GM12878 (cell line): ENCODE measurements at regions not wholly inside any gene's neighbourhood (a gene's known extent, or its start where the extent isn't known, plus 50 kb on each side); places are given as distances from the start of the nearest gene placed in this dataset.

Experiments
- ATAC-seq: fragments of 200-7000 bp; cut with Tn5 transposase; 3 replicates; pipeline ENCODE4 v1.9.1; 2020; ENCODE audit warnings: mild to moderate bottlenecking, moderate library complexity
- BruUV-seq: library from RNA; stranded (reverse); fragments of 400-500 nt; replicated peaks from 2 replicates; lab custom pipeline; 2021; lab: Mats Ljungman, UMichigan
- CTCF ChIA-PET: fragments of 300-600 bp; sonication (Branson Sonifier 250); formaldehyde crosslinking; extraction: SDS; loops from one replicate; lab custom pipeline; 2021; ENCODE audit warnings: inconsistent platforms; lab: Yijun Ruan, JAX
- POLR2A ChIA-PET: fragments of 350-600 bp; formaldehyde crosslinking; extraction: SDS; loops from one replicate; lab custom pipeline; 2021; ENCODE audit warnings: inconsistent platforms; lab: Charles Lee
- RAD21 ChIA-PET: fragments of 300-600 bp; sonication (Branson Sonifier 250); formaldehyde crosslinking; loops from one replicate; lab custom pipeline; 2023; ENCODE audit warnings: antibody characterized with exemption; ENCODE audit not compliant: unreplicated experiment; lab: Charles Lee
- SMC1A ChIA-PET: fragments of 300-600 bp; sonication (Branson Sonifier 250); formaldehyde crosslinking; loops from one replicate; lab custom pipeline; 2023; ENCODE audit not compliant: unreplicated experiment, uncharacterized antibody; lab: Charles Lee
- DNase-seq: peaks from one replicate; pipeline ENCODE4 v3.0.0-alpha.2; 2011; ENCODE audit warnings: low read depth, low spot score
- FAIRE-seq: peaks from 3 replicates; lab custom pipeline; 2011; peaks lifted over from hg19 to GRCh38; lab: Jason Lieb, UNC
- H2AFZ ChIP-seq: 2 replicates; pipeline ENCODE4 v1.6.0; 2011; ENCODE audit warnings: low read depth, low read length, control low read depth; ENCODE audit not compliant: control insufficient read depth
- H3K27ac ChIP-seq: 2 replicates; pipeline ENCODE4 v1.5.1; 2011; ENCODE audit warnings: control low read depth; ENCODE audit not compliant: control insufficient read depth, insufficient read depth
- H3K27me3 ChIP-seq, 2 experiments: replicated peaks in 1 of 2; 2 replicates each; pipeline versions ENCODE4 v1.6.0 to v1.6.1; 2011; ENCODE audit warnings: low read length in 1 of 2; ENCODE audit not compliant: control insufficient read depth in 2 of 2, insufficient read depth in 2 of 2
- H3K36me3 ChIP-seq, 2 experiments: 2 replicates each; pipeline ENCODE4 v1.5.1; 2011; ENCODE audit warnings: low read length in 1 of 2; ENCODE audit not compliant: control insufficient read depth in 2 of 2, insufficient read depth in 2 of 2
- H3K4me1 ChIP-seq: 2 replicates; pipeline ENCODE4 v1.6.1; 2011; ENCODE audit warnings: mild to moderate bottlenecking, low read length, moderate library complexity, mixed read lengths; ENCODE audit not compliant: control insufficient read depth, insufficient read depth
- H3K4me2 ChIP-seq: 2 replicates; pipeline ENCODE4 v1.6.0; 2011; ENCODE audit warnings: control low read depth; ENCODE audit not compliant: control insufficient read depth, insufficient read depth
- H3K4me3 ChIP-seq: fragments of 200-600 bp; sonication (generic); 2 replicates; pipeline ENCODE4 v1.5.1; 2016
- H3K79me2 ChIP-seq: 2 replicates; pipeline ENCODE4 v1.6.0; 2011; ENCODE audit warnings: low read length; ENCODE audit not compliant: control insufficient read depth, insufficient read depth
- H3K9ac ChIP-seq: 2 replicates; pipeline ENCODE4 v1.8.0; 2011; ENCODE audit warnings: low read length, control low read depth, mixed read lengths; ENCODE audit not compliant: control insufficient read depth, insufficient read depth
- H3K9me3 ChIP-seq: replicated peaks from 3 replicates; pipeline ENCODE4 v1.5.1; 2011; ENCODE audit warnings: mild to moderate bottlenecking, low read length; ENCODE audit not compliant: control insufficient read depth, insufficient read depth
- H4K20me1 ChIP-seq: 2 replicates; pipeline ENCODE4 v1.6.0; 2011; ENCODE audit not compliant: control insufficient read depth, insufficient read depth
- CBFB ChIP-seq: IDR thresholded peaks from 2 replicates; pipeline ENCODE4 v1.6.1; 2016; ENCODE audit warnings: antibody characterized with exemption, low read depth
- CEBPB ChIP-seq, 2 experiments: fragments of 150-350 bp in 1 of 2; IDR thresholded peaks; 2 replicates each; pipeline ENCODE4 v1.6.1; 2012 to 2014; ENCODE audit warnings: low read depth in 2 of 2, low read length in 2 of 2, borderline replicate concordance in 1 of 2, inconsistent platforms in 1 of 2
- CHD1 ChIP-seq: IDR thresholded peaks from 2 replicates; pipeline ENCODE4 v1.6.1; 2012; ENCODE audit warnings: low read depth, low read length, improper control_type of control experiment
- DPF2 ChIP-seq: fragments of 450-650 bp; IDR thresholded peaks from 2 replicates; pipeline ENCODE4 v1.6.1; 2017; ENCODE audit warnings: mild to moderate bottlenecking
- FOS ChIP-seq: IDR thresholded peaks from 3 replicates; pipeline ENCODE4 v1.6.1; 2011; ENCODE audit warnings: borderline replicate concordance; ENCODE audit not compliant: insufficient read length; ENCODE audit errors: extremely low read depth
- IKZF2 ChIP-seq, 2 experiments: fragments of 450-650 bp; IDR thresholded peaks; 2 replicates each; pipeline ENCODE4 v1.6.1; 2017; ENCODE audit warnings: mild to moderate bottlenecking in 2 of 2, moderate library complexity in 2 of 2
- IRF4 ChIP-seq: IDR thresholded peaks from 2 replicates; pipeline ENCODE4 v1.6.1; 2011; ENCODE audit warnings: low read depth, low read length
- JUNB ChIP-seq: IDR thresholded peaks from 2 replicates; pipeline ENCODE4 v1.6.1; 2016; ENCODE audit warnings: antibody characterized with exemption, mild to moderate bottlenecking
- KLF5 ChIP-seq: fragments of 450-650 bp; IDR thresholded peaks from 2 replicates; pipeline ENCODE4 v1.6.1; 2014; ENCODE audit warnings: mild to moderate bottlenecking; ENCODE audit not compliant: partially characterized antibody
- MAX ChIP-seq: IDR thresholded peaks from 2 replicates; pipeline ENCODE4 v1.6.1; 2012; ENCODE audit warnings: low read depth, low read length, improper control_type of control experiment
- MTA2 ChIP-seq: fragments of 450-650 bp; IDR thresholded peaks from 2 replicates; pipeline ENCODE4 v1.6.1; 2016; ENCODE audit warnings: low read depth, mild to moderate bottlenecking, moderate library complexity
- MXI1 ChIP-seq: fragments of 150-350 bp; IDR thresholded peaks from 2 replicates; pipeline ENCODE4 v1.6.1; 2011; ENCODE audit warnings: low read depth, mild to moderate bottlenecking, inconsistent platforms, low read length, improper control_type of control experiment
- NR2C2 ChIP-seq: IDR thresholded peaks from 2 replicates; pipeline ENCODE4 v1.6.1; 2011; ENCODE audit warnings: borderline replicate concordance, low read depth; ENCODE audit not compliant: control insufficient read depth, insufficient read length
- NR2F1 ChIP-seq: fragments of 450-650 bp; conservative IDR thresholded peaks from 2 replicates; pipeline ENCODE4 v1.6.1; 2017; ENCODE audit warnings: mild to moderate bottlenecking
- PBX3 ChIP-seq: IDR thresholded peaks from 2 replicates; pipeline ENCODE4 v1.6.1; 2011; ENCODE audit warnings: mild to moderate bottlenecking, low read depth, low read length, moderate library complexity; ENCODE audit not compliant: insufficient replicate concordance
- SIX5 ChIP-seq: IDR thresholded peaks from 2 replicates; pipeline ENCODE4 v1.6.1; 2011; ENCODE audit warnings: mild to moderate bottlenecking, low read depth, low read length, moderate library complexity; ENCODE audit not compliant: severe bottlenecking
- SP1 ChIP-seq: IDR thresholded peaks from one replicate; pipeline ENCODE4 v1.6.1; 2011; ENCODE audit warnings: low read depth, low read length
- SPI1 ChIP-seq: IDR thresholded peaks from 2 replicates; pipeline ENCODE4 v1.6.1; 2011; ENCODE audit warnings: low read depth, mild to moderate bottlenecking, low read length, moderate library complexity, borderline replicate concordance; ENCODE audit not compliant: insufficient read depth
- SREBF2 ChIP-seq: IDR thresholded peaks from 2 replicates; pipeline ENCODE4 v1.6.1; 2012; ENCODE audit warnings: mild to moderate bottlenecking, low read length
- STAT3 ChIP-seq: IDR thresholded peaks from 2 replicates; pipeline ENCODE4 v1.6.1; 2011; ENCODE audit warnings: low read depth, low read length, improper control_type of control experiment
- SUZ12 ChIP-seq: fragments of 200-600 bp; sonication (generic); IDR thresholded peaks from one replicate; pipeline ENCODE4 v1.6.1; 2018; ENCODE audit warnings: antibody characterized with exemption, mild to moderate bottlenecking; ENCODE audit not compliant: unreplicated experiment
- ZNF274 ChIP-seq: IDR thresholded peaks from one replicate; pipeline ENCODE4 v1.8.0; 2011; ENCODE audit not compliant: insufficient read length, insufficient read depth
- ZNF622 ChIP-seq: fragments of 450-650 bp; IDR thresholded peaks from 2 replicates; pipeline ENCODE4 v1.6.1; 2017; ENCODE audit warnings: mild to moderate bottlenecking, inconsistent platforms
- WGBS: methylation state at CpG from one replicate; pipeline ENCODE4 v1.1.6; 2016; ENCODE audit warnings: low lambda C conversion rate; ENCODE audit not compliant: insufficient replicate concordance, insufficient coverage; ENCODE audit errors: missing lambda C conversion rate; 5-methylcytosine and 5-hydroxymethylcytosine counted together
- in situ Hi-C: fragments of 300-500 bp; cut with MboI; formaldehyde crosslinking; loops from 9 replicates; pipeline ENCODE4 v1.14.3; 2018; ENCODE audit warnings: mixed read lengths
- intact Hi-C: fragments of 100-400 bp; cut with micrococcal nuclease; formaldehyde crosslinking; loops from one replicate; pipeline ENCODE4 v1.14.2; 2022; ENCODE audit not compliant: unreplicated experiment
- TF ChIP-seq, protein P1 (sequence below): fragments of 450-650 bp; IDR thresholded peaks from 2 replicates; pipeline ENCODE4 v1.6.1; 2018; ENCODE audit warnings: borderline replicate concordance, mild to moderate bottlenecking; ENCODE audit not compliant: partially characterized antibody

GRCh38 chr3:72080095-72080494, 295.1 kb upstream of the PROK2 start:
- peaks cover 3% of the 10 kb centered on the region; the same call in 2 of the 3 replicates for H3K9me3 ChIP-seq
- intact Hi-C loops, result loop anchor here (5.0 to 10.0 kb wide), 3 partner anchors 187 to 737 kb away; no protein-coding TSS in a partner anchor
- no peak for FAIRE-seq
- ChIA-PET RAD21 (interaction anchor here (1.0 to 7.3 kb wide), 17 partner anchors 13 to 738 kb away, joined by 3 to 87 read pairs (median 11); no protein-coding TSS in a partner anchor), CTCF (interaction anchor here (0.6 to 3.7 kb wide), 18 partner anchors 10 to 1370 kb away, joined by 3 to 26 read pairs (median 3); no protein-coding TSS in a partner anchor), SMC1A (interaction anchor here (0.6 to 7.5 kb wide), 17 partner anchors 9 to 771 kb away, joined by 3 to 97 read pairs (median 9); no protein-coding TSS in a partner anchor), POLR2A (interaction anchor here (0.7 to 6.5 kb wide), 10 partner anchors 15 to 125 kb away, joined by 3 to 55 read pairs (median 6); no protein-coding TSS in a partner anchor)
- ATAC-seq, result no peak
- H3K4me1 ChIP-seq, result peaks cover 68% of the 10 kb centered on the region
- H2AFZ ChIP-seq, result no peak overlapping the region
- H3K79me2 ChIP-seq, result no peaks in the 10 kb centered on the region
- H3K27ac ChIP-seq, result peak overlapping the region; percentile 71
- WGBS, result 13% methylated on average over 3 of the region's 3 CpGs
- H3K4me2 ChIP-seq, result peak overlapping the region; percentile 17
- BruUV-seq, result no TSS peak
- no peak overlapping the region for H3K4me3 ChIP-seq
- H3K27me3 ChIP-seq, result no peaks in the 10 kb centered on the region
- H4K20me1 ChIP-seq, result no peaks in the 10 kb centered on the region
- no peak overlapping the region for H3K9ac ChIP-seq
- H3K36me3 ChIP-seq, result no peaks in the 10 kb centered on the region; a peak in 1 of 4 replicates
- in situ Hi-C loops, result no loop called here
- no peak for DNase-seq
- TF ChIP-seq FOS (no peak), MXI1 (no peak), MAX (no peak), SP1 (no peak), CHD1 (no peak), ZNF274 (no peak), SUZ12 (no peak), IKZF2 (IDR thresholded peaks at IDR 0.05) (peak; percentile 83 to 86), NR2C2 (no peak), NR2F1 (no peak), CEBPB (IDR thresholded peaks at IDR 0.05; ENCODE audit: borderline replicate concordance in 1 of 2, low read depth in 2 of 2, low read length in 2 of 2) (no peak), CBFB (no peak), PBX3 (no peak), ZNF622 (no peak), DPF2 (no peak), SIX5 (no peak), SREBF2 (no peak), JUNB (peak; percentile 72), MTA2 (0 out of 2 replicates have a peak, but pooled peaks have one; percentile 46), IRF4 (no peak), STAT3 (0 out of 2 replicates have a peak, but pooled peaks have one; percentile 41), KLF5 (no peak), SPI1 (peak; percentile 57)
- TF ChIP-seq, protein P1, sequence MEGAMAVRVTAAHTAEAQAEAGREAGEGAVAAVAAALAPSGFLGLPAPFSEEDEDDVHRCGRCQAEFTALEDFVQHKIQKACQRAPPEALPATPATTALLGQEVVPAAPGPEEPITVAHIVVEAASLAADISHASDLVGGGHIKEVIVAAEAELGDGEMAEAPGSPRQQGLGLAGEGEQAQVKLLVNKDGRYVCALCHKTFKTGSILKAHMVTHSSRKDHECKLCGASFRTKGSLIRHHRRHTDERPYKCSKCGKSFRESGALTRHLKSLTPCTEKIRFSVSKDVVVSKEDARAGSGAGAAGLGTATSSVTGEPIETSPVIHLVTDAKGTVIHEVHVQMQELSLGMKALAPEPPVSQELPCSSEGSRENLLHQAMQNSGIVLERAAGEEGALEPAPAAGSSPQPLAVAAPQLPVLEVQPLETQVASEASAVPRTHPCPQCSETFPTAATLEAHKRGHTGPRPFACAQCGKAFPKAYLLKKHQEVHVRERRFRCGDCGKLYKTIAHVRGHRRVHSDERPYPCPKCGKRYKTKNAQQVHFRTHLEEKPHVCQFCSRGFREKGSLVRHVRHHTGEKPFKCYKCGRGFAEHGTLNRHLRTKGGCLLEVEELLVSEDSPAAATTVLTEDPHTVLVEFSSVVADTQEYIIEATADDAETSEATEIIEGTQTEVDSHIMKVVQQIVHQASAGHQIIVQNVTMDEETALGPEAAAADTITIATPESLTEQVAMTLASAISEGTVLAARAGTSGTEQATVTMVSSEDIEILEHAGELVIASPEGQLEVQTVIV, result no peak
